Thoracic aorta (tissue), 2 donors: ENCODE measurements at regions not wholly inside any gene's neighbourhood (a gene's known extent, or its start where the extent isn't known, plus 50 kb on each side); places are given as distances from the start of the nearest gene placed in this dataset.

Source experiments
- ATAC-seq: fragments of 150-250 bp; one replicate; pipeline ENCODE4 v1.8.0; 2017; ENCODE audit warnings: low read depth; ENCODE audit not compliant: insufficient number of reproducible peaks, low FRiP score
- DNase-seq: peaks from one replicate; pipeline ENCODE4 v3.0.0-alpha.2; 2020; ENCODE audit warnings: low spot score
- H3K27ac ChIP-seq, 2 donors: fragments of 200-600 bp; sonication (generic); 1 replicate in 1 of 2; 2 replicates in 1 of 2; pipeline ENCODE4 v1.5.1; 2016; ENCODE audit warnings: mild to moderate bottlenecking in 2 of 2, moderate library complexity in 2 of 2
- H3K27me3 ChIP-seq: fragments of 200-600 bp; sonication (generic); replicated peaks from 2 replicates; pipeline ENCODE4 v1.6.0; 2016; ENCODE audit warnings: mild to moderate bottlenecking; ENCODE audit not compliant: insufficient read depth
- H3K36me3 ChIP-seq: fragments of 200-600 bp; sonication (generic); one replicate; pipeline ENCODE4 v1.5.1; 2016
- H3K4me1 ChIP-seq, 2 donors: fragments of 200-600 bp; sonication (generic); 1 replicate in 1 of 2; 2 replicates in 1 of 2; pipeline versions ENCODE4 v1.5.1 to v1.6.0; 2016; ENCODE audit warnings: low read depth in 2 of 2, mild to moderate bottlenecking in 1 of 2; ENCODE audit not compliant: control insufficient read depth in 1 of 2
- H3K4me3 ChIP-seq: fragments of 200-600 bp; sonication (generic); 2 replicates; pipeline ENCODE4 v1.5.1; 2016; ENCODE audit warnings: mild to moderate bottlenecking
- H3K9me3 ChIP-seq: fragments of 200-600 bp; sonication (generic); 2 replicates; pipeline ENCODE4 v1.5.1; 2016
- TF ChIP-seq, protein P1 (sequence below): fragments of 200-600 bp; sonication (generic); IDR thresholded peaks from one replicate; pipeline ENCODE4 v1.5.1; 2019; ENCODE audit warnings: antibody characterized with exemption

- TF ChIP-seq, protein P1, sequence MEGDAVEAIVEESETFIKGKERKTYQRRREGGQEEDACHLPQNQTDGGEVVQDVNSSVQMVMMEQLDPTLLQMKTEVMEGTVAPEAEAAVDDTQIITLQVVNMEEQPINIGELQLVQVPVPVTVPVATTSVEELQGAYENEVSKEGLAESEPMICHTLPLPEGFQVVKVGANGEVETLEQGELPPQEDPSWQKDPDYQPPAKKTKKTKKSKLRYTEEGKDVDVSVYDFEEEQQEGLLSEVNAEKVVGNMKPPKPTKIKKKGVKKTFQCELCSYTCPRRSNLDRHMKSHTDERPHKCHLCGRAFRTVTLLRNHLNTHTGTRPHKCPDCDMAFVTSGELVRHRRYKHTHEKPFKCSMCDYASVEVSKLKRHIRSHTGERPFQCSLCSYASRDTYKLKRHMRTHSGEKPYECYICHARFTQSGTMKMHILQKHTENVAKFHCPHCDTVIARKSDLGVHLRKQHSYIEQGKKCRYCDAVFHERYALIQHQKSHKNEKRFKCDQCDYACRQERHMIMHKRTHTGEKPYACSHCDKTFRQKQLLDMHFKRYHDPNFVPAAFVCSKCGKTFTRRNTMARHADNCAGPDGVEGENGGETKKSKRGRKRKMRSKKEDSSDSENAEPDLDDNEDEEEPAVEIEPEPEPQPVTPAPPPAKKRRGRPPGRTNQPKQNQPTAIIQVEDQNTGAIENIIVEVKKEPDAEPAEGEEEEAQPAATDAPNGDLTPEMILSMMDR = no peak
- Histone ChIP-seq H3K9me3 (no peaks in the 10 kb centered on the region), H3K4me1 (no peaks in the 10 kb centered on the region), H3K4me3 (no peak overlapping the region), H3K27me3 (no peaks in the 10 kb centered on the region), H3K27ac (no peak overlapping the region), H3K36me3 (no peaks in the 10 kb centered on the region)
- ATAC-seq = no peak
- no peak for DNase-seq
Measured at GRCh38 chr22:22156348-22156715, 88.3 kb upstream of the VPREB1 start.

GRCh38 chr22:22155607-22156006, 89.0 kb upstream of the VPREB1 start:
- no peak for DNase-seq
- no peaks in the 10 kb centered on the region for H3K4me1 ChIP-seq
- H3K36me3 ChIP-seq = no peaks in the 10 kb centered on the region
- TF ChIP-seq, protein P1 = no peak
- no peak overlapping the region for H3K27ac ChIP-seq
- H3K9me3 ChIP-seq = no peaks in the 10 kb centered on the region
- no peak for ATAC-seq
- H3K4me3 ChIP-seq = no peak overlapping the region
- H3K27me3 ChIP-seq = no peaks in the 10 kb centered on the region

DNA sequence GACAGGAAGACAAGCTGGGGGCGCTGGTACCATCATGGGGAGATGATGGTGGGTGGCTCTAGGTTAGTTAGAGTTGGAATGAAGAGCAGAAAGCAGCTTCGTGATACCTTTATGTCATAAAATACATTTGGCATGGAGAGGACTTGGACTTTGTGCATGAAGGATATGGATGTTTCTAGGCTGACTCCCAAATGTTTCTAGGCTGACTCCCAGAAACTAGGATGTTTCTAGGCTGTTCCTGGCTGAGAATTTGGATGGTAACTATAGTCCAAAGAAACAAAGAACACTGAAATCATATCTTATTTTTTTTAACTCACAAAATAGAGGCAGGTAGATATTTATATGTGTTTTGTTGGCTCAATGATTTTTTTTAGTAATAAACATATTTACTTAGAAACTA, 89.4 kb upstream of the VPREB1 start:
- Histone ChIP-seq H3K4me3 (no peak overlapping the region), H3K27me3 (no peaks in the 10 kb centered on the region), H3K9me3 (no peaks in the 10 kb centered on the region), H3K4me1 (no peaks in the 10 kb centered on the region), H3K36me3 (no peaks in the 10 kb centered on the region), H3K27ac (no peak overlapping the region)
- ATAC-seq (no peak), DNase-seq (no peak)
- TF ChIP-seq, protein P1 = no peak

- Histone ChIP-seq H3K27me3 (no peaks in the 10 kb centered on the region), H3K4me1 (no peaks in the 10 kb centered on the region), H3K27ac (no peak overlapping the region), H3K9me3 (no peaks in the 10 kb centered on the region), H3K4me3 (no peak overlapping the region), H3K36me3 (no peaks in the 10 kb centered on the region)
- TF ChIP-seq, protein P1 = no peak
- DNase-seq = no peak
- ATAC-seq = no peak
Measured at GRCh38 chr22:22154040-22154439, 90.5 kb upstream of the VPREB1 start.

- H3K4me1 ChIP-seq = no peaks in the 10 kb centered on the region
- no peak overlapping the region for H3K27ac ChIP-seq
- no peak for ATAC-seq
- no peaks in the 10 kb centered on the region for H3K36me3 ChIP-seq
- H3K4me3 ChIP-seq = no peak overlapping the region
- no peaks in the 10 kb centered on the region for H3K9me3 ChIP-seq
- TF ChIP-seq, protein P1 = no peak
- no peak for DNase-seq
- H3K27me3 ChIP-seq = no peaks in the 10 kb centered on the region
Measured at GRCh38 chr22:22151308-22151707, 93.3 kb upstream of the VPREB1 start.
